ENCODE measurements at regions not wholly inside any gene's neighbourhood (a gene's known extent, or its start where the extent isn't known, plus 50 kb on each side); places are given as distances from the start of the nearest gene placed in this dataset.
"Not testable (repeated sequence)": the region's sequence is repeated elsewhere in the genome, so short reads cannot be mapped to it uniquely, and the experiment has no call there.

DNA sequence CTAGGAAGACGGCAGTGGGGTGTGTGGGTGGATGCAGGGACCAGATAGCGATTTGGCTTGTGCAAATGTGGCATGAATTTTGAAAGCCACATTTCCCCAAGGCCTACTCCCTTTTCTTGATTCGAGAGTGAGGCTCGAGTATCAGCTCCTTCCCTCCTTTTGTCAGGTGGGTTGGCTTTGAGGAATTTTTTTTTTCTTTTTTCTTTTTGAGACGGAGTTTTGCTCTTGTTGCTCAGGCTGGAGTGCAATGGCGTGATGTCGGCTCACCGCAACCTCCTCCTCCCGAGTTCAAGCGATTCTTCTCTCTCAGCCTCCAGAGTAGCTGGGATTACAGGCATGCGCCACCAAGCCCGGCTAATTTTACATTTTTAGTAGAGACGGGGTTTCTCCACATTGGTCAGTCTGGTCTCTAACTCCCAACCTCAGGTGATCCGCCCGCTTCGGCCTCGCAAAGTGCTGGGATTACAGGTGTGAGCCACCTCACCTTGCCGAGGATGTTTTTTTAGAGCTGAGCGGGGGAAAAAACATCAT is 335.0 kb downstream of the SRGAP2C start:
- DNase-seq, result not testable (repeated sequence)

DNA sequence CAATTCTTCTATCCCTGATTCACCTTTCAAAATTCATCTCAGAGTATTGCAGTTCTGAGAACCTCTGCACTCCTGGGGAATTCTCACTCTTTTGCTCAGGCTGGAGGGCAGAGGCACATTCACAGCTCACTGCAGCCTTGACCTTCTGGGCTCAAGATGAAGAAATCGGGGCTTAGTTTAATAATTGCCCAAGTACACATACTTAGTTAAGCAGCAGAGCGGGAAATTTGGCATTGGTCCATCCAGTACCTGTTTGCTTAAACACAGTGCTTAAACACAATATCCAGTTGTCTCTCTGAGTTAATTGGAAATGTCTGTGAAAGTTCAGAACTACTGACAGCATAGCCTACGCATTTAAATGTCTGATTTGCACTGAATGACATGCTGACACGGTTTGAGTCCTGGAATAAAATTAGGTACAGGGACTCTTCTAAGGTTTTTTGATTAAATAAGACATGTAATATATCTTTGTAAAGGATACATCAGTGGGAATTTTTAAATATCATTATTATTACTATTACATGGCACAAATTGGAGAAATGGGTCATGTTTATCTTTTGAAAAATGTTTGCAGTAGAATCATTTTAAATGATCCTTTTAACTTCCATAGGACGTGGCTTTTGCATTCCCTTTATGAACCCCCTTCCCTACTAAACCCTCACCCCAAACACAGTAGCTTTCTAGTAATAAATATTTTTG is 337.4 kb downstream of the SRGAP2C start:
- no peak for DNase-seq

DNA sequence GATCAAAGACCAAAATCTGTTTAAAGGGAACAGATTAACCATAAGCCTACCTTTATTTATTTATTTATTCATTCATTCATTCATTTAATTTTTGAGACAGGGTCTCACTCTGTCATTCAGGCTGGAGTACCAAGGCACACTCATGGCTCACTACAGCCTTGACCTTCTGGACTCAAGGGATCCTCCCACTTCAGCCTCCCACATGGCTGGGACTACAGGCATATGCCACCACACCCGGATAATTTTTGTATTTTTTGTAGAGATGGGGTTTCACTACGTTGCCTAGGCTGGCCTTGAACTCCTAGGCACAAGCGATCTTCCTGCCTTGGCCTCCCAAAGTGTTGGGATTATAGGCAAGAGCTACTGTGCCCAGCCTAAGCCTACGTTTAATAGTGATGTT is 338.3 kb downstream of the SRGAP2C start:
- not testable (repeated sequence) for DNase-seq

DNA sequence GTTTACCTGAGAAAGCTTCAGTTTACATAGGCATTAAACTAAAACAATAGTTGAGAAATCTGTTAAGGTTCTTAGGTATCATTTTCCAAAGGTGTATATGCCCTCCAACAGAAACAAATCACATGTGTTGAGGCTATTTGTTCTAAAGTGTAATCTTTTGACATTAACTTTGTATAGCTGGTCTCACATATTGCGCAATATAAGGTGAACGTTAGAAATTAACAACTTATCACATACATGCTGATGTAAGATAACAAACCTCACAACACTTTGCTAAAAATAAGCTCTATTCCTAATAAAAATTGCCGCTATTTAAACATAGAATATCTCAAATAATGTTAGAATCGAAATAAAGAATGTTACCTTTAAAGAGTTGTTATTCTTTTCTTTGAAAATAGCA is 340.6 kb downstream of the SRGAP2C start:
- DNase-seq, result no peak

DNA sequence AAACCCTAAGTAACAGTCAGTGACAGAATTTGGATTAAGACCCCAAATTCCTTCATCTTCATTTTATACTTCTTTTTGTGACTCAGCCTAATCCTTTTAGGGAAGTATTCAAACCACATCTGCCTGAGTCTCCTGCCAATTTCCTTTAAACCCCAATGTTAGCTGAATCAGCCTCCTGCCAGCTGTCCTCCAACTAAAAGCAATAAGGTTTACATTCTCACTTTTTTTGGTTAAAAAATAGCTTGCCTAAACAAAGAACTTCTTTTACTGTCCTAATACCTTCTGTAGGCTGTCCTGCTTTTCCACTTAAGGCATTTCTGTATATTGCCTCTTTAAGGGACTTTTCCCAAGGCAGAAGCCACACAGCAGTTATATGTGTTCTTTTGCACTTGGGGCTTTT is 344.2 kb downstream of the SRGAP2C start:
- peak; percentile 35 for DNase-seq

DNA sequence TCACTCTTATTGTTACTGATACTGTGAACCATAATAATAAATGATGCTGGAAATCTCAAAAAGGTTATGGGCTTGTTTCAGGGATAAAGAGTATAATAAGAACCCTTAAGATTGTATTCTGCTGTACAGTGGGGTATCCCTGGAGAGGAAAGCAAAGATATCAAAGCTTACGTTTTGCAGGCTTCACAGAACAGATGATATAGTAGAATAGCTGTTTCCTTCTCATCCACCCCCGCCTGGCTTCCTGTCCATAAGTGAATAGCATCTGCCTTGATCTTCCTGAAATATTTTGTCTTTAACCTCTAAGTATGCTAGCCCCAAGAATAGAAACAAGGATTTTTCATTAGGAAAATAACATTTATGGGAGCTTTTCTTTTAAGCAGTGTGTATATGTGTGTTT is 345.3 kb downstream of the SRGAP2C start:
- not testable (repeated sequence) for DNase-seq

DNA sequence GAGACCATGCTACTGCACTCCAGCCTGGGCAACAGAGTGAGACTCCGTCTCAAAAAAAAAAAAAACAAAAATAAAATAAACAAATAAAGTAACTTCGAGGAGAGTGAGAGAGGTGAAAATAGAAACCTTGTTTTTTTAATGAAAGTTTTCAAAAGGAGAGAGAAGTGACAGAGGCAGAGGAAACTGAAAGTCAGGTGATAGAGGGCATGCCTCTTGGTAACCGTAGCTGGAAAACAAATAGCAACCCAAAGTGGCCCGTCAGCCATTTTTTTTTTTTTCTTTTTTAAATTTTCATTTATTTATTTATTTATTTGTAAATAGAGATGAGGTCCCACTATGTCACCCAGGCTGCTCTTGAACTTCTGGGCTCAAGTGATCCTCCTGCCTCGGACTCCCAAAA is 347.0 kb downstream of the SRGAP2C start:
- DNase-seq, result not testable (repeated sequence)

DNA sequence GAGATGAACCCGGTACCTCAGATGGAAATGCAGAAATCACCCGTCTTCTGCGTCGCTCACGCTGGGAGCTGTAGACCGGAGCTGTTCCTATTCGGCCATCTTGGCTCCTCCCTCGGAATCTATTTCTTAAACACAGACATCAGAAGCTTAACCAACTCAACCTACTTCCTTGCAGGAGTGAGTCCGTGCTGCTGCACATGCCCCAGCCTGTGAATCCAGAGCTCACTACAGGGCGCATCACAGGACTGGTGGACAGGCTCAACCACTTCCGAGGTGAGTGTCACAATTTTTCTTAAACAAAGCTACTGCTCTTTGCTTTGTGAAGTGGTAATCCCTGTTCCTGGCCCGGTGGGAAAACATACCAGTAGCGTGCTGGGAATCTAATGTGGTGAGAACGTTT is 353.4 kb downstream of the SRGAP2C start:
- DNase-seq, result not testable (repeated sequence)

DNA sequence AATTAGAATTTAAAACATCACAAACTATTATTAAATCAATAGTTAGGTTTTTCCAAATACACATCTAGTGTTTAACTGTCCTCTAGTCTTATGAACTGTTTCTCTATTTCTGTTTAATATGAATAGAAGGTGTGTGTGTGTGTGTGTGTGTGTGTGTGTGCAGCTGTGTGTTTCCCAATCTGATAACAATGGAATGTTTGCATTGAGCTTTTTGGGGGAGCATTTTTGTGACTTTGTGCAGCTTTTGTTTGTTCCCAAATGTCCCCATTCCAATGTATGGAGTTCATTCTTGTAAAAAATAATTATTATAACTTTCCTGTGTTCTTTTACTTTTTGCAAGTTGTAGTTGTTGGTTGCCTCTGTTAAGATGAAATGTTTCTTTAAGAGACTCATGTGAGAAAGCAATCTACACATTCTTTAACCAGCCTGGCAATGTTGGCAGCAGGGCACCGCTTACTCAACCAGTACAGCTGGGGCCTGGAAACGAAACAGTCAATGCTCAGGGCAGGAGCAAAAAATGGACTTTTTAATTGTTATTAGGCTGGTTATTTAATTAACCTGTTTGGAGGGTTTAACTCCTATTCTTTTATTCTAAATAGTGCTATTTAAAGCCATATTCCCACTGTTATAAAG is 354.3 kb downstream of the SRGAP2C start:
- no peak for DNase-seq

DNA sequence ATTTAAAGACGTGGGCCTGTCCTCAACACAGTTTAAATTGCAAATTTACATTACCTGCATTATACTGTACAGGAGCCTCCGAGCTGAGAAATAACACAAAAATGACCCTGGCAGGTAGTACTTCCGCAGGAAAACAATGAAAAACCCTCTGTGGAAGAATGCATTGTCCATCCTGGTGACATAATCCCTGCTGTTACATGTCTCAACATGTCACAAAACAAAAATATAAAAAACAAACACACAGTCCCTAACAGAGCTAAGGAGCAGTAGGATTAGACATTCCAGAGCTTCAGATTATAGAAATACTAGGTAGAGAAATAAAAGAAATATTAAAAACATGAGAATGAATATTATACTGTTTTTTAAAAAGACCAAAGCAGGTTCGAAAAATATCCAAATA is 359.2 kb downstream of the SRGAP2C start:
- DNase-seq, result not testable (repeated sequence)

DNA sequence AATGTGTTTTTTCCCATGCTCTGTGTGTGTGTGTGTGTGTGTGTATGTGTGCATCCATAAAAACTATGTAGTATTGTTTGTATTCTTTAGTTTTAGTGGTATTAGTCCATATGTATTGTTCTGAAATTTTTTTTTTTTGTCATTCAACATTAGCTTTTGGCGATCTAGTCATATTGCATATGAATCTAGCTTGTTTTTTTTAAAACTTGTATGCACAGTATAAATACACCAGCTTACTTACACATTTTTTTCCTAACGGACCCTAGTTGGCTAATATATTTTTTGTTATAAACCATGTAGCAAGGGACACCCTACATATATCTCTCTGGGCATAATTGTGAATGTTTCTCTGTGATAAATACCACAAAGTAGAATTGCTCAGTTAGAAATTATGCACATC is 359.7 kb downstream of the SRGAP2C start:
- DNase-seq, result no peak

DNA sequence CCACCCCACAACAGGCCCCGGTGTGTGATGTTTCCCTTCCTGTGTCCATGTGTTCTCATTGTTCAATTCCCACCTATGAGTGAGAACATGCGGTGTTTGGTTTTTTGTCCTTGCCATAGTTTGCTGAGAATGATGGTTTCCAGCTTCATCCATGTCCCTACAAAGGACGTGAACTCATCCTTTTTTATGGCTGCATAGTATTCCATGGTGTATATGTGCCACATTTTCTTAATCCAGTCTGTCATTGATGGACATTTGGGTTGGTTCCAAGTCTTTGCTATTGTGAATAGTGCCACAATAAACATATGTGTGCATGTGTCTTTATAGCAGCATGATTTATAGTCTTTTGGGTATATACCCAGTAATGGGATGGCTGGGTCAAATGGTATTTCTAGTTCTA is 361.1 kb downstream of the SRGAP2C start:
- not testable (repeated sequence) for DNase-seq

DNA sequence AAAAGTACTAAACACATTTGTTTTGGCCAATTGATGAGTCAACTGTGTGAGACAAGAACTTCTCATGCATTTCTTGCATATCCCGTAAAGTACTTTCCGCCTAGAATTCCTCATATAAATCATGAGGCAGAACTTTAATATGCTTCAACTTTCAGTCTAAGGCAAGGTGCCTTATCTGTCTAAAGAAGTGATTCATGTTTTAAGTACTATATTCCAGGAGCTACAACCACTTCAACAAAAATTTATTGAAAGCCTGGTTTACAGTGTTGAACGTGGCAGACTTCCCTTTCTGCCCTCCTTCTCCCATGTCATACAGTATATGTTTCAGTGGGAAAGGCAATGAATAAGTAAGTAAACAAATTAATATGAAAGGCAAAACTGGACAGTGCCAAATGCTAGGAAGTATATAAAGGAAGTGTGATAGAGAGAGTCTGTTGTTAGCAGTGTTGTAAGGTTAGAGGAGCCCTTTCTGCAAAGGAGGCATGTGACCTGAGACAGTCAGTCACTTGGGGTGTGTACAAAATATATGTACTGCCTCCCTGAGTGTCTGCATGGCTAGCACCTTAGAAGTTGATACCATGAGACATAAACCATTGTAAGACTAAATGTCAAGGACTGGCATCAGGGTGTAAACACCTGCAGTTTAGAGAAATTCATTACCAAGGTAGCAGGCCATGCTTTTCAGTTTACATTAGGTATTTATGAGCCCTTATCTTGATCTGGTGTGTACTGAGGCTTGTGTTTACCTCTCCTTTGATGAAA is 362.2 kb downstream of the SRGAP2C start:
- peak; percentile 83 for DNase-seq

DNA sequence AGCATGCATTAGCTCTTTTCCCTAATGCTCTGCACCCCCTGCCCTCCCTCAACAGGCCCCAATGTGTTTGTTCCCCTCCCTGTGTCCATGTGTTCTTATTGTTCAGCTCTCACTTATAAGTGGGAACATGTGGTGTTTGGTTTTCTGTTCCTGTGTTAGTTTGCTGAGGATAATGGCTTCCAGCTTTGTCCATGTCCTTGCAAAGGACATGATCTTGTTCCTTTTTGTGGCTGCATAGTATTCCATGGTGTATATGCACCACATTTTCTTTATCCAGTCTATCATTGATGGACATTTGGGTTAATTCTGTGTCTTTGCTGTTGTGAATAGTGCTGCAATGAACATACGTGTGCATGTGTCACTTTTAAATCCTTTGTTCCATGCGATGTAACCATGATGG is 363.0 kb downstream of the SRGAP2C start:
- not testable (repeated sequence) for DNase-seq

DNA sequence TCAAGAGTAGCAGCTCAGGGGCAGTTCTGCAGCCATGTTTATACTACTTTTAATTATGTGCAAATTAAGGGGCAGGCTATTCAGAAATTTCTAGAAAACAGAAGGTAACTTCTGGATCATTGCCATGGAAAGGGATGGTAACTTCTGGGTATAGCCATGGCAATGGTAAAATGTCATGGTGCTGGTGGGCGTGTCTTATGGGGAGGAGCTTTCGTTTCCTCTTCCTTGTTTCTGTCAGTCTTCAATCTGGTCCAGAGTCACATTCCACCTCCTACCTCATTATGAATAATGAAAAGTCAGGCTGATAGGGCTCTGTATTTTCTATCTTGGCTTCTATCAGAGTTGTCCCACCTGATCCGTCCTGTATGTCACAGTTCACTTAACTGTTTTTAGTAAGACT is 366.0 kb downstream of the SRGAP2C start:
- not testable (repeated sequence) for DNase-seq

DNA sequence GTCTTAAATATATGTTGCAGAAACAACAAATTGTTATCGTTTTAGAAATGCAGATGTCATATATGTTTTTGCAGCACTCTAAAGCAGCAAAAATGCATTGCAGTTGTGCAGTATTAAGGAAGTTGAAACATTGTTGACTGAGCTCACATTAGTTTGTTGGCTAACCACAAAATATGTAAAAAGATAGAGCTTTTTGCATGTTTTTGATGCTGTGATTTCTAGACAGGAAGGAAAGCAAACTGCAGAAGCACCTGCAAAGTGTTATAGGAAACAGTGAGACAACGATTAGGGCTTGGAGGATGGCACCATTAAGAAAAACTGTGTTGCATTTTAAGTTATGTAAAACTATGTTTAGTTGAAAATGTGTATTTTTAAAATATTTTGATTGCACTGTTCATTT is 366.7 kb downstream of the SRGAP2C start:
- DNase-seq, result not testable (repeated sequence)

DNA sequence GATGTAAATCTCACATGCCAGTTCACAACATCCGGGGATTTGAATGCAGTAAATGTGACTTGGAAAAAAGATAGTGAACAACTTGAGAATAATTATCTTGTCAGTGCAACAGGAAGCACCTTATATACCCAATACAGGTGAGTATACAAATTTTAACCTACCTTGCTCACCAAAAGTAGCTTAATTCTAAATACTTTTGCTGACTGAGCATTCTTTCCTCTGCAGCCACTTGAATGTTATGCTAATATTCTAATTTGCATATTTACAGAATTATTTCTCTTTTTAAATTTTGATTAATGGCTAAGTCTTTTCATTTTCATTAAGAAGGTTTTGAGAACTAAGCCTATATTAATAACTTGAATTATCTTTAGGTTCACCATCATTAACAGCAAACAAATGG is 371.8 kb downstream of the SRGAP2C start:
- DNase-seq, result not testable (repeated sequence)

DNA sequence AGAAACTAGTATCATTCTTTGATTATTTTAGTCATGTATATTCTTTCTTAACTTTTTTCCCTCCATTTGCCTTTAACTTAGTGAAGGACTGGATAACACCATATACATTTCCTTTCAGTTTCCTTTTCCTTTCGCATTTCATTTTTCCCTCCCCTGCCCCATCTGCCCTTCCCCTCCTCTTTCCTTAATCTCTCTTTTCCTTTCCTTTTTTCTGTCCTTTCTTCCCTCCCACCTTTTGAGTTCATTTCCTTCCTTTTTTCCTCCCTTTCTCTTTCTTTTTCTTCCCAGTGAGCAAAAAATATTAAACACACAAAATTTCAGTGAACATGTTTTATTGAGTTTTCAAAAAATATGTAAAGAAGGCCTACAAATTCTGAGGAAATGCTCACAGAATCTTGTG is 373.3 kb downstream of the SRGAP2C start:
- DNase-seq, result not testable (repeated sequence)

DNA sequence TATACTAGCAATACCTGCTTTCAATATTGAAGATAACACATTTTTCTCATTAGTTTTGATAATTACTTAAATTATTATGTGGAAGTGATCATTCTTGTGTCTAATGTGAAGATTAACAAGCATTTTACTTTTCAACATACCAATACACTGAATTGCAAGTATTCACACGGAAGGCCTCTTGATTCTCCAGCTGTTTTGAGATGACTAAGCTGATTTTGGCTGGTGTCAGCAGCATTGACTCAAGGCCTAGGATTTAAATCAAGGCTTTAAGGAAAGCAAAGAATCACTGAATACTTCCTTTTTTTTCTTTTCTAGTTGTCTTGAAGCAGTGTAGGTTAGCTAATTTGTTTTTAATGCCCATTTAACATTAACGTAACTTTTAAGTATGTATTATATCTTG is 373.7 kb downstream of the SRGAP2C start:
- peak; percentile 95 for DNase-seq

DNA sequence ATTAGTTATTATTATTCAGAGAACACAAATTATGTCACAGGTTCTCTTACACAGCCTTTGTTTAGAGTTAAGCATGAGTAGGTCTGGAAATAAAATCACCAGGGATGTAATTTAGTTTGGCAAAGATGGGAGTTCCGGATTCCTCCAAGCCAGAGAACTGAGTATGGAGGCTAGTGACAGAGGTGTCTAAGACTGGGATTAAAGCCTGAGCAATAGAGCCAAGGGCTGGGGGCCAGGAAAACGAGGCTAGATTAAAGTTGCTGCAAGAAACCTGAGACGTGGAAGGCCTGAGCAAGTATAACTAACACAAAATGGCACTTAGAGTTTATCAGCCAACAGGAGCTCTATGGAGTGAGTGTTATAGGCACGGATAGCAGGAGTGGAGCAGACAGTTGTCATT is 381.6 kb downstream of the SRGAP2C start:
- DNase-seq, result no peak

DNA sequence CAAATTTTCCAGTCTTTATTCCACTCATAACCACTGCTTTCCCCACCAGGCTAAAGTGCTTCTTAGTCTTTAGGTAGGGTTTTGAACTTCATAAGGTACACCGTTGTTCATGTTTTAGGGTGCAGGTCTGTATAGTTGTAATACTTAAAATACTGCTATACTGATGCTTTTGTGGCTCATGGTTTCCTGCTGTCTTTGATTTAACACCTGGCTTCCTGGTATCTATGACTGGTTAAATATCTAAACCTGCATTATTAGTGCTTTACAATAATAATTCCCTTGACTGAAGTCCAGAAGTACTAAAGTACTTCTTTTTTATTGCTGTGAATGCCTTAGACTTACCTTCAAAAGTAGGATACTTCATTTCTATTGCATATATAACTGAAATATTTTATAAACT is 384.7 kb downstream of the SRGAP2C start:
- DNase-seq, result no peak

DNA sequence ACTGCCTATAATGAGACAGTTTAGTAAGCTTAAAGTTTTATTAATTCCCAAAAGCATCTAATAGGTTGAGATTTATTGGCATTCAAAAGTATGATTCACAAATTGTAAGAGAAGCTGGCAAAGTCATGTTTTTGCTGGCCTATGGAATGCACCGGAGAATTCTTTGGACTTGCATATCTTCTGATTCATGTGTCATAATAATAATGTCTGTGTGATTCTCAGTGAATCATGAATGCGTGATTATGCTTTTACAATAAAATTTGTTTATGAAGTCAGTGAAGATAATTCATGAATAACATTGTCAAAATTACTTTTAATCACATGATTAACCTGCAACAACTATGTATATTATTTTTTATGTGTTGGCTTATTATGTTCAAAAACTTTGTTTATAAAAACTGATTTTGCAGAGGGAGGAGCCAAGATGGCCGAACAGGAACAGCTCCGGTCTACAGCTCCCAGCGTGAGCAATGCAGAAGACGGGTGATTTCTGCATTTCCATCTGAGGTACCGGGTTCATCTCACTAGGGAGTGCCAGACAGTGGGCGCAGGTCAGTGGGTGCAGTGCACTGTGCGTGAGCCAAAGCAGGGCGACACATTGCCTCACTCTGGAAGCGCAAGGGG is 389.2 kb downstream of the SRGAP2C start:
- DNase-seq, result peak; percentile 89

DNA sequence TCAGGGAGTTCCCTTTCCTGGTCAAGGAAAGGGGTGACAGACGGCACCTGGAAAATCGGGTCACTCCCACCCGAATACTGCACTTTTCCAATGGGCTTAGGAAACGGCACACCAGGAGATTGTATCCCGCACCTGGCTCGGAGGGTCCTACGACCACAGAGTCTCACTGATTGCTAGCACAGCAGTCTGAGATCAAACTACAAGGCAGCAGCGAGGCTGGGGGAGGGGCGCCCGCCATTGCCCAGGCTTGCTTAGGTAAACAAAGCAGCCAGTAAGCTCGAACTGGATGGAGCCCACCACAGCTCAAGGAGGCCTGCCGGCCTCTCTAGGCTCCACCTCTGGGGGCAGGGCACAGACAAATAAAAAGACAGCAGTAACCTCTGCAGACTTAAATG is 389.7 kb downstream of the SRGAP2C start:
- DNase-seq, result not testable (repeated sequence)

Data from HCEC 1CT (cell line).